Panc1 (cell line): ENCODE measurements at regions not wholly inside any gene's neighbourhood (a gene's known extent, or its start where the extent isn't known, plus 50 kb on each side); places are given as distances from the start of the nearest gene placed in this dataset.

Experiments used
- ATAC-seq: fragments of 200-7000 bp; cut with Tn5 transposase; 2 replicates; pipeline ENCODE4 v1.9.1; 2020; ENCODE audit warnings: mild to moderate bottlenecking, moderate library complexity
- BruUV-seq: library from RNA; stranded (reverse); fragments of 400-500 nt; replicated peaks from 2 replicates; lab custom pipeline; 2021; lab: Mats Ljungman, UMichigan
- CTCF ChIA-PET: fragments of 300-600 bp; sonication (Branson Sonifier 250); formaldehyde crosslinking; loops from one replicate; lab custom pipeline; 2022; ENCODE audit warnings: antibody characterized with exemption; lab: Charles Lee
- POLR2A ChIA-PET: fragments of 300-600 bp; sonication (Branson Sonifier 250); formaldehyde crosslinking; loops from one replicate; lab custom pipeline; 2022; ENCODE audit warnings: antibody characterized with exemption; lab: Charles Lee
- DNase-seq: peaks from one replicate; pipeline ENCODE4 v3.0.0-alpha.2; 2010; ENCODE audit warnings: low read depth, low spot score
- H3K27ac ChIP-seq: 2 replicates; pipeline ENCODE4 v1.5.1; 2011; ENCODE audit warnings: mild to moderate bottlenecking, low read length, inconsistent platforms
- H3K27me3 ChIP-seq: fragments of 200-500 bp; sonication (Bioruptor generic); 2 replicates; pipeline ENCODE4 v1.6.0; 2014; ENCODE audit warnings: low read length, inconsistent platforms; ENCODE audit not compliant: control insufficient read depth, insufficient read depth
- H3K36me3 ChIP-seq: fragments of 200-500 bp; sonication (Bioruptor generic); 2 replicates; pipeline ENCODE4 v1.5.1; 2014; ENCODE audit warnings: inconsistent platforms, mild to moderate bottlenecking, low read length, moderate library complexity; ENCODE audit not compliant: control insufficient read depth, insufficient read depth
- H3K4me1 ChIP-seq: 2 replicates; pipeline ENCODE4 v1.5.1; 2011; ENCODE audit warnings: inconsistent platforms, mild to moderate bottlenecking, low read length, moderate library complexity; ENCODE audit not compliant: control insufficient read depth, insufficient read depth
- H3K4me3 ChIP-seq, 2 experiments: 2 replicates each; pipeline ENCODE4 v1.5.1; 2011 to 2012; ENCODE audit warnings: low read depth in 2 of 2, low read length in 2 of 2, mild to moderate bottlenecking in 2 of 2, inconsistent platforms in 1 of 2, moderate library complexity in 1 of 2
- H3K9me3 ChIP-seq: fragments of 200-500 bp; sonication (Bioruptor generic); 2 replicates; pipeline ENCODE4 v1.5.1; 2014; ENCODE audit warnings: low read depth, mild to moderate bottlenecking, inconsistent platforms, low read length, moderate library complexity; ENCODE audit not compliant: control insufficient read depth, insufficient read depth
- POLR2AphosphoS5 ChIP-seq: IDR thresholded peaks from 2 replicates; pipeline ENCODE4 v1.6.1; 2012; ENCODE audit warnings: mild to moderate bottlenecking, low read depth, low read length, moderate library complexity
- REST ChIP-seq, 2 experiments: IDR thresholded peaks; 2 replicates each; pipeline ENCODE4 v1.6.1; 2011 to 2012; ENCODE audit warnings: low read depth in 2 of 2, control low read depth in 1 of 2, low read length in 1 of 2, mild to moderate bottlenecking in 1 of 2, moderate library complexity in 1 of 2; ENCODE audit not compliant: insufficient read depth in 1 of 2
- SIN3A ChIP-seq: IDR thresholded peaks from 2 replicates; pipeline ENCODE4 v1.6.1; 2012; ENCODE audit warnings: low read depth, mild to moderate bottlenecking, low read length, moderate library complexity, borderline replicate concordance; ENCODE audit not compliant: insufficient read depth
- TCF7L2 ChIP-seq: IDR thresholded peaks from 2 replicates; pipeline ENCODE4 v1.6.1; 2011; ENCODE audit warnings: mild to moderate bottlenecking, low read depth, low read length, inconsistent platforms
- in situ Hi-C: cut with HindIII; loops from 2 replicates; pipeline ENCODE4 v1.10.0; 2016; ENCODE audit warnings: low sequenced_read_pairs, low pct_unique_long_range_greater_than_20kb
- intact Hi-C: fragments of 100-400 bp; cut with micrococcal nuclease; formaldehyde crosslinking; loops from one replicate; pipeline ENCODE4 v1.10.0; 2022; ENCODE audit not compliant: unreplicated experiment
- TF ChIP-seq, protein P1 (sequence below): fragments of 450-650 bp; IDR thresholded peaks from 2 replicates; pipeline ENCODE4 v1.5.1; 2017; ENCODE audit warnings: mild to moderate bottlenecking

DNA sequence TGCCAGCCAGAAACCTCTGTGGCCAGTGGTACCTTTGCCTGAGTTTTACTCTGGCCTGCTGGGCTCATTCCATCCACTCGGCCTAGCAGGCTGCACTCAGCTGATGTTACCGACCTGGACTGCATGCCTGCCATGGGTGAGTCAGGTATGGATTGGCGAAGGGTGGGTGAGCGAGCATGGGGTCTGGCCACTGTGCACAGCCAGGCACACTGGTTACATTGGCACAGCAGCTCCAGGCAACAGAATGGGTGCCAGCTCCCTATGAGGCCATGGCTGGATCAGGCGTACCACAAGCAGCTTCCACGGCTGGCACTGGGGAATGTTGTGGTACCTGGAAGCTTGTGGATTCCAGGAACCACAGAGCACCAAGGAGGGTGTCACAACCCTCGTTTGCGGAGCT, 685.7 kb downstream of the SLC16A7 start:
- intact Hi-C loops (no loop called here), in situ Hi-C loops (no loop called here)
- H3K9me3 ChIP-seq: no peaks in the 10 kb centered on the region
- CTCF ChIA-PET: interaction anchor here (0.6 kb wide), 1 partner anchor 144 kb away, joined by 4 read pairs; no protein-coding TSS in a partner anchor
- H3K4me3 ChIP-seq: no peak overlapping the region
- no peaks in the 10 kb centered on the region for H3K36me3 ChIP-seq
- BruUV-seq: no TSS peak
- no peaks in the 10 kb centered on the region for H3K27me3 ChIP-seq
- DNase-seq (no peak), ATAC-seq (no peak)
- no peak overlapping the region for H3K27ac ChIP-seq
- no peak for TF ChIP-seq SIN3A
- TF ChIP-seq, protein P1, sequence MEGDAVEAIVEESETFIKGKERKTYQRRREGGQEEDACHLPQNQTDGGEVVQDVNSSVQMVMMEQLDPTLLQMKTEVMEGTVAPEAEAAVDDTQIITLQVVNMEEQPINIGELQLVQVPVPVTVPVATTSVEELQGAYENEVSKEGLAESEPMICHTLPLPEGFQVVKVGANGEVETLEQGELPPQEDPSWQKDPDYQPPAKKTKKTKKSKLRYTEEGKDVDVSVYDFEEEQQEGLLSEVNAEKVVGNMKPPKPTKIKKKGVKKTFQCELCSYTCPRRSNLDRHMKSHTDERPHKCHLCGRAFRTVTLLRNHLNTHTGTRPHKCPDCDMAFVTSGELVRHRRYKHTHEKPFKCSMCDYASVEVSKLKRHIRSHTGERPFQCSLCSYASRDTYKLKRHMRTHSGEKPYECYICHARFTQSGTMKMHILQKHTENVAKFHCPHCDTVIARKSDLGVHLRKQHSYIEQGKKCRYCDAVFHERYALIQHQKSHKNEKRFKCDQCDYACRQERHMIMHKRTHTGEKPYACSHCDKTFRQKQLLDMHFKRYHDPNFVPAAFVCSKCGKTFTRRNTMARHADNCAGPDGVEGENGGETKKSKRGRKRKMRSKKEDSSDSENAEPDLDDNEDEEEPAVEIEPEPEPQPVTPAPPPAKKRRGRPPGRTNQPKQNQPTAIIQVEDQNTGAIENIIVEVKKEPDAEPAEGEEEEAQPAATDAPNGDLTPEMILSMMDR: no peak
- TF ChIP-seq REST (IDR thresholded peaks at IDR 0.05; ENCODE audit: insufficient read depth in 1 of 2, low read depth in 2 of 2, low read length in 1 of 2): no peak
- no peak for TF ChIP-seq POLR2AphosphoS5
- no peak for TF ChIP-seq TCF7L2
- H3K4me1 ChIP-seq: no peaks in the 10 kb centered on the region
- POLR2A ChIA-PET: no interaction called here

GRCh38 chr12:60290532-60290931, 694.7 kb downstream of the SLC16A7 start:
- Histone ChIP-seq H3K36me3 (no peaks in the 10 kb centered on the region), H3K4me3 (no peak overlapping the region), H3K27me3 (no peaks in the 10 kb centered on the region), H3K4me1 (no peaks in the 10 kb centered on the region), H3K9me3 (peaks cover 6% of the 10 kb centered on the region; the same call in 1 of the 2 replicates), H3K27ac (no peak overlapping the region)
- intact Hi-C loops (no loop called here), in situ Hi-C loops (no loop called here)
- POLR2A ChIA-PET: no interaction called here
- no peak for DNase-seq
- no peak for TF ChIP-seq REST (IDR thresholded peaks at IDR 0.05; ENCODE audit: insufficient read depth in 1 of 2, low read depth in 2 of 2, low read length in 1 of 2)
- TF ChIP-seq, protein P1: no peak
- TF ChIP-seq TCF7L2: no peak
- TF ChIP-seq POLR2AphosphoS5: no peak
- TF ChIP-seq SIN3A: no peak
- BruUV-seq: no TSS peak
- ATAC-seq: no peak
- CTCF ChIA-PET: no interaction called here
